Activated naive CD8-positive, alpha-beta T cell treated with anti-CD3 and anti-CD28 coated beads, Interleukin-2, amount 10 ng/mL, durations not matched to agents 7 days and 5 days (primary cell): ENCODE measurements at regions not wholly inside any gene's neighbourhood (a gene's known extent, or its start where the extent isn't known, plus 50 kb on each side); places are given as distances from the start of the nearest gene placed in this dataset.
"Not testable (repeated sequence)": the region's sequence is repeated elsewhere in the genome, so short reads cannot be mapped to it uniquely, and the experiment has no call there.

Experiments
- ATAC-seq: fragments of 150-1000 bp; cut with Tn5 transposase; one replicate; pipeline ENCODE4 v1.10.0; 2021; ENCODE audit warnings: low read depth, moderate library complexity
- POLR2A ChIA-PET: fragments of 350-600 bp; sonication (Branson Sonifier 250); formaldehyde crosslinking; loops from one replicate; lab custom pipeline; 2021; ENCODE audit warnings: antibody characterized with exemption; lab: Charles Lee
- DNase-seq: peaks from one replicate; pipeline ENCODE4 v3.0.0; 2021
- H3K27ac Mint-ChIP-seq: one replicate; pipeline ENCODE4 v1.8.0; 2022; ENCODE audit warnings: mild to moderate bottlenecking, mixed read lengths
- H3K27me3 Mint-ChIP-seq: one replicate; pipeline ENCODE4 v1.8.0; 2022; ENCODE audit warnings: mild to moderate bottlenecking, moderate library complexity, mixed read lengths
- H3K36me3 Mint-ChIP-seq: one replicate; pipeline ENCODE4 v1.8.0; 2021; ENCODE audit warnings: mild to moderate bottlenecking, mixed read lengths
- H3K4me1 Mint-ChIP-seq: one replicate; pipeline ENCODE4 v1.8.0; 2021; ENCODE audit warnings: mixed read lengths
- H3K4me3 Mint-ChIP-seq: one replicate; pipeline ENCODE4 v1.8.0; 2022; ENCODE audit warnings: mild to moderate bottlenecking, moderate library complexity, mixed read lengths
- H3K9me3 Mint-ChIP-seq: one replicate; pipeline ENCODE4 v1.8.0; 2021; ENCODE audit warnings: mixed read lengths

DNA sequence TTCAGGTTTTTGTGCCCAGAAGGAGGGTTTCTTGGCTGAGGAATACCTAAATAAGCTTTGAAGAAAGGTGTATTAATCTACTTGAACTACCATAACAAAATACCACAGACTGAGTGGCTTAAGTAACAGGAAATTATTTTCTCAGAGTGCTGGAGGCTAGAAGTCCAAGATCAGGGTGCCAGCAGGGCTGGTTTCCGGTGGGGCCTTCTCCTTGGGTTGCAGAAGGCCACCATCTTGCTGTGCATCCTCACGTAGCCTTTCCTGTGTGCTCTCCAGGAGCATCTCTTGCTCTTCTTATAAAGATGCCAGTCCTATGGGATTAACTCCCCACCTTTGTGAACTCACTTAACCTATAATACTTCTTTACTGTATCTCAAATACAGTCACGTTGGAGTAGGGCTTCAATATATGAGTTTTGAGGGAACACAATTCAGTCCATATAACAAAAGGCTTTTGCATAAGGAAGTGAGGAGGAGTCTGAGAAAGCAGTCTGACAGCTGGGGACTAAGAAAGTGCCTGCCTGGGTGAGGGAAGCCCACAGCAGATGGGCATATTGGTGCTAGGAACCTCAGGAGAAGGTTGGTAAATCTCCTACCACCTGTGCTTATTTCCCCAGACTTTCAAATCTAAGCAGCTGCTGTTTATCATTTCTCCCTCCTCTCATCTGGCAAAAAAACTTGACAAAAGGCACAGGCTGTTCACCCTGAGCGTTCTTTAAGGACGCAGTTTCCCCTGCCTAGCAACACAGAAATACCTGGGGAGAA lies 89.6 kb upstream of the CBLB start:
- DNase-seq (no peak), ATAC-seq (no peak)
- no peaks in the 10 kb centered on the region for H3K27me3 Mint-ChIP-seq
- H3K36me3 Mint-ChIP-seq, result peaks cover 15% of the 10 kb centered on the region
- H3K27ac Mint-ChIP-seq, result no peak overlapping the region
- peaks cover 2% of the 10 kb centered on the region for H3K4me1 Mint-ChIP-seq
- peaks cover 15% of the 10 kb centered on the region for H3K9me3 Mint-ChIP-seq
- no peak overlapping the region for H3K4me3 Mint-ChIP-seq
- POLR2A ChIA-PET, result no interaction called here

DNA sequence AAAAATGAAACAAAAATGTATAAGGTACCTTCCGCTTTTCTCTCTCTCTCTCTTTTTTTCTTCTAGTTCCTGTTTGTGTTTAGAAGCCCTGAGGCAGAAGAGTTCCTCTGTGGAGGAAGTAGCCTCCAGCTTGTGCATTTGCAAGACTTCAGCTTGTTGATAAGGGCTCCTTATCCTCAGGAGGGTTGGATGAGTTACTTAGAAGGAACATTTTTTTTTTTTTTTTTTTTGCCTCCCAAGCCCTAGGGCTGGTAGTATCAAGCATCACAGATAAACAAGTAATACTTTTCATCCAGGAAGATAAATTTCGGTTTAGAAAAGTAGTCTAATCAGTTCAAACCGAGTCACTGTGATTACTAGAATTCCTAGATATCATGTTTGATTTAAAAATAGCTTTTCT lies 91.0 kb upstream of the CBLB start:
- no peak for DNase-seq
- H3K4me1 Mint-ChIP-seq, result peaks cover 2% of the 10 kb centered on the region
- H3K27ac Mint-ChIP-seq, result no peak overlapping the region
- H3K9me3 Mint-ChIP-seq, result peaks cover 13% of the 10 kb centered on the region
- no peak overlapping the region for H3K4me3 Mint-ChIP-seq
- peaks cover 13% of the 10 kb centered on the region for H3K36me3 Mint-ChIP-seq
- no peaks in the 10 kb centered on the region for H3K27me3 Mint-ChIP-seq
- ATAC-seq, result no peak
- POLR2A ChIA-PET, result interaction anchor here (0.5 kb wide), 1 partner anchor 190 kb away, joined by 4 read pairs; no protein-coding TSS in a partner anchor

GRCh38 chr3:105960381-105960780 lies 91.6 kb upstream of the CBLB start:
- Mint-ChIP-seq H3K27me3 (no peaks in the 10 kb centered on the region), H3K4me3 (no peak overlapping the region), H3K9me3 (peaks cover 13% of the 10 kb centered on the region), H3K36me3 (peaks cover 9% of the 10 kb centered on the region), H3K4me1 (peaks cover 2% of the 10 kb centered on the region), H3K27ac (no peak overlapping the region)
- POLR2A ChIA-PET, result interaction anchor here (0.5 kb wide), 1 partner anchor 191 kb away, joined by 4 read pairs; no protein-coding TSS in a partner anchor
- ATAC-seq (no peak), DNase-seq (no peak)

GRCh38 chr3:105963161-105963560 lies 94.3 kb upstream of the CBLB start:
- ATAC-seq (no peak), DNase-seq (no peak)
- Mint-ChIP-seq H3K4me3 (no peak overlapping the region), H3K9me3 (peaks cover 15% of the 10 kb centered on the region), H3K4me1 (peaks cover 2% of the 10 kb centered on the region), H3K27ac (no peak overlapping the region), H3K27me3 (no peaks in the 10 kb centered on the region), H3K36me3 (peaks cover 13% of the 10 kb centered on the region)
- POLR2A ChIA-PET, result no interaction called here

DNA sequence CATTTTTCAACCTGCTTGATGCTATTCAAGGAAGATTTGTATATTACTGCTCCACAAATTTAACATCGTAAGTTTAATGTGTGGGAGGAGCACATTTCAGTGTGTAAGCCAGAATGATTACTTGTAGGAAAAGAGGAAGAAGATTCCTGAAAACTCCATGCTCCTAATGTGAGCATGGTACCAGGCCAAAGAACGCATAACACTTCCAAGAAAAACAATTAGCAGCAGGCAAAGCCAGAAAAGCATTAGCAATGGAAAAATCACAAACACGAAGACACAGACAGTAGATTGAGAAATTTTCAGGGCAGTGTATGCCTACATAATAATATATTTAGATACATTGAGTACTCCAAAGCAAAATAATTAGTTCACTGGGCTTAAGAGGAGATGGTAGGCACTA lies 96.6 kb upstream of the CBLB start:
- no peak overlapping the region for H3K27ac Mint-ChIP-seq
- H3K9me3 Mint-ChIP-seq, result peaks cover 15% of the 10 kb centered on the region
- ATAC-seq (no peak), DNase-seq (no peak)
- POLR2A ChIA-PET, result no interaction called here
- H3K36me3 Mint-ChIP-seq, result peaks cover 16% of the 10 kb centered on the region
- H3K4me3 Mint-ChIP-seq, result no peak overlapping the region
- no peaks in the 10 kb centered on the region for H3K27me3 Mint-ChIP-seq
- H3K4me1 Mint-ChIP-seq, result no peaks in the 10 kb centered on the region

DNA sequence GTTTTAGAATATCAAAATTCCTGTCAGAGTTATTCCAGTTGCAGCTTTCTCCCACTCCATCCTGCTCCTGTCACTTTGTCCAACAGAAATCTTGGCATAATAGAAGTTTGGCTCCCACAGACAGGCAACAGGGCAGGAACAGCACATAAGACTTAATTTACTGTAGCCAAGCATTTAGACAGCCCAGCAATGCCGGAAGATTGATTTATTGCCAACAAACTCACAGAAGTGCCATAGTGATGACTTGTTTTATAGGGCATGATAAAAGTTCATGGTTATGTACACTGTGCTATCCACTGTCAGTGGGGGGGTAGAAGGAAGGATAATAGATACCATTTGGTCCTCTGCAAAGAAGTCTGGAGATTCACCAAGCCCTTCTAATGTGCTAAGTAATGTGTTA lies 98.3 kb upstream of the CBLB start:
- H3K36me3 Mint-ChIP-seq, result peaks cover 24% of the 10 kb centered on the region
- no peaks in the 10 kb centered on the region for H3K4me1 Mint-ChIP-seq
- H3K4me3 Mint-ChIP-seq, result no peak overlapping the region
- H3K27ac Mint-ChIP-seq, result no peak overlapping the region
- H3K27me3 Mint-ChIP-seq, result no peaks in the 10 kb centered on the region
- peaks cover 22% of the 10 kb centered on the region for H3K9me3 Mint-ChIP-seq
- DNase-seq (no peak), ATAC-seq (no peak)
- POLR2A ChIA-PET, result no interaction called here

DNA sequence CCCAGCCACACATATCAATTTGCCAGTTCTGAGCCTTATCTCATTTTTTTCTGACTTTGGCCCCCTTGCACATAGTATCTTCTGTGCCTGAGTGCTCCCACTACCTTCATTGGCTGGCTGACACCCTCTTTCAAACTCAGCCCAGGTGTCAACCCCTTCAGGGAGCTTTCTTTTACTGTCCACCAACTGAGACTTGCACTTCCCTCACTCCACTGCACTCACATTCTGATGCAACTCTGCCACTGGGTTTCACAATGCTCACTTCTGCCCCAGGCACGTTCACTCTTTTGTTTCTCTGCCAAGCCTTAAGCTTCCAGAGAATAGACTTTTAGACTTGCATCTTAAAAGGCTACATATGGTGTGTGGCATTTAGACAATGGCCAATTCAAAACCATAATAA lies 101.5 kb upstream of the CBLB start:
- H3K4me1 Mint-ChIP-seq, result no peaks in the 10 kb centered on the region
- H3K4me3 Mint-ChIP-seq, result no peak overlapping the region
- H3K36me3 Mint-ChIP-seq, result peaks cover 27% of the 10 kb centered on the region
- POLR2A ChIA-PET, result no interaction called here
- H3K27me3 Mint-ChIP-seq, result no peaks in the 10 kb centered on the region
- peaks cover 25% of the 10 kb centered on the region for H3K9me3 Mint-ChIP-seq
- ATAC-seq (no peak), DNase-seq (no peak)
- H3K27ac Mint-ChIP-seq, result peak overlapping the region; percentile 24

GRCh38 chr3:105972069-105972468 lies 103.3 kb upstream of the CBLB start:
- DNase-seq (no peak), ATAC-seq (no peak)
- Mint-ChIP-seq H3K4me3 (no peak overlapping the region), H3K9me3 (peaks cover 24% of the 10 kb centered on the region), H3K4me1 (no peaks in the 10 kb centered on the region), H3K27me3 (no peaks in the 10 kb centered on the region), H3K36me3 (peaks cover 28% of the 10 kb centered on the region), H3K27ac (no peak overlapping the region)
- POLR2A ChIA-PET, result no interaction called here

DNA sequence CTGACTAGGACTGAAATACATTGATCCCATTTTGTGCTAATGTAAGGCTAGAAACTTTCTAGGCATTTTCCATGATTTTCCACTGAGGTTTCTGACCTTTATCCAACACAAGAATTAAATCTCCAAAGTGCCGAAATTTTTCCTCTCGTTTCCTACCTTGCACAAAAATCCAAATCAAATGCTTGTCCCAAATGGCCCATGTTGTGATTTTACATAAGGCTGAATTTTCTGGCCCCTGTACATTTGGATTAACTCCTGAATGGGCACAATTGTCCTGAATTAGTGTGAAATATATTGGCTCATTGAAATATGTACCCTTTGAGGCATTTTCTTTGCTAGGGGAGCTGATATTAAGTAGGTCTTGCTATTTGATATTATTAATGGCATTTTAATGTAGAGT lies 105.6 kb upstream of the CBLB start:
- Mint-ChIP-seq H3K4me1 (no peaks in the 10 kb centered on the region), H3K27me3 (no peaks in the 10 kb centered on the region), H3K4me3 (no peak overlapping the region), H3K27ac (no peak overlapping the region), H3K36me3 (peaks cover 25% of the 10 kb centered on the region), H3K9me3 (peaks cover 22% of the 10 kb centered on the region)
- DNase-seq (no peak), ATAC-seq (no peak)
- POLR2A ChIA-PET, result no interaction called here

- H3K36me3 Mint-ChIP-seq, result peaks cover 15% of the 10 kb centered on the region
- ATAC-seq (no peak), DNase-seq (no peak)
- H3K9me3 Mint-ChIP-seq, result peaks cover 14% of the 10 kb centered on the region
- H3K27me3 Mint-ChIP-seq, result no peaks in the 10 kb centered on the region
- POLR2A ChIA-PET, result no interaction called here
- H3K27ac Mint-ChIP-seq, result no peak overlapping the region
- H3K4me3 Mint-ChIP-seq, result no peak overlapping the region
- H3K4me1 Mint-ChIP-seq, result no peaks in the 10 kb centered on the region
Measured at GRCh38 chr3:105976196-105976595, 107.4 kb upstream of the CBLB start.

- DNase-seq, result no peak
- Mint-ChIP-seq H3K36me3 (peaks cover 18% of the 10 kb centered on the region), H3K27ac (no peak overlapping the region), H3K4me1 (peaks cover 3% of the 10 kb centered on the region), H3K27me3 (no peaks in the 10 kb centered on the region), H3K4me3 (no peak overlapping the region), H3K9me3 (peaks cover 15% of the 10 kb centered on the region)
- no peak for ATAC-seq
- POLR2A ChIA-PET, result no interaction called here
Measured at GRCh38 chr3:105979961-105980360, 111.1 kb upstream of the CBLB start.

- ATAC-seq, result no peak
- no peaks in the 10 kb centered on the region for H3K27me3 Mint-ChIP-seq
- peaks cover 18% of the 10 kb centered on the region for H3K9me3 Mint-ChIP-seq
Measured at GRCh38 chr3:105982207-105982606, 113.4 kb upstream of the CBLB start.

DNA sequence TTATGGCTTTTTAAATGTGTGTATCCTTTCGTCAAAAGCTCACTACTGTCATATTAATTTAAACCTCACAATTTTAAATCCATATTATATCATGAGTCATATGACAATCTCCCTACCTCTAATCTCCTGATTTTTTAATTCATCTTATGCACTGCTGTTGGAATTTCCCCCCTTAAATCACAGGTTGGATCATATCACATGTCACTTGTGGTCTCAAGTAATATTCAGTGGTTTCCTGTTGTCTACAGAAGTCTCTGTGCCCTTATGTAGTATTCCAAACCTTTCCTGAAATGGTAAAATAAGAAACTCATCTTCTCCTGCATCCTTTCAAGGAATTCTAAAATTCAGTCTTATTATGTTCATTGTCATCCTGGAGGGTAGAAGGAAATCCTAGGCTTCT lies 116.0 kb upstream of the CBLB start:
- Mint-ChIP-seq H3K27ac (no peak overlapping the region), H3K27me3 (no peaks in the 10 kb centered on the region), H3K36me3 (peaks cover 37% of the 10 kb centered on the region), H3K4me3 (no peak overlapping the region), H3K4me1 (peaks cover 22% of the 10 kb centered on the region), H3K9me3 (peaks cover 27% of the 10 kb centered on the region)
- POLR2A ChIA-PET, result no interaction called here
- ATAC-seq, result no peak
- no peak for DNase-seq

More at GRCh38 chr3:105982207-105982606, 113.4 kb upstream of the CBLB start:
- DNase-seq, result no peak
- no peak overlapping the region for H3K27ac Mint-ChIP-seq
- H3K4me1 Mint-ChIP-seq, result peaks cover 5% of the 10 kb centered on the region
- peaks cover 19% of the 10 kb centered on the region for H3K36me3 Mint-ChIP-seq
- POLR2A ChIA-PET, result no interaction called here
- H3K4me3 Mint-ChIP-seq, result no peak overlapping the region

DNA sequence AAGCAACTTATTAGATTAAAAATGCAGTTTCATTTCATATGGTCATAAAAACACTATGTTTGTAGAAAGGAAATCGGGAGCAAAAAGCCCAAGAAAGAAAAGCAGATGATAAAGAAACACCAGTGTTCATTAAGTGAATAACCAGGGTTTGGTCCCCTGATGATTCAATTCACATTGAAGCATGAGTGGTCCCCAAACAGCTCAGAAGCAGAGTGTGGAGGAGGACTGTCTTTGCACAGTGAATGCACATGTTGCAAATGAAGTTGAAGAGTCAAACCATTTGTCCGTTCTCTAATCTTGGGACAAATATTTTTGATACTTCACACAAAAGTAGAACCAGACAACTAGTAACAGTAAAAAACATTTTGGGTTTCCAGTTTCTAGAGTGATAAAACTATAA lies 117.5 kb upstream of the CBLB start:
- POLR2A ChIA-PET, result not testable (repeated sequence)
- peaks cover 47% of the 10 kb centered on the region for H3K36me3 Mint-ChIP-seq

More for the DNA sequence above, 117.5 kb upstream of the CBLB start:
- not testable (repeated sequence) for H3K4me3 Mint-ChIP-seq, H3K27me3 Mint-ChIP-seq, H3K27ac Mint-ChIP-seq, DNase-seq, ATAC-seq
- Mint-ChIP-seq H3K4me1 (peaks cover 22% of the 10 kb centered on the region), H3K9me3 (peaks cover 34% of the 10 kb centered on the region)
